ENCODE measurements at regions not wholly inside any gene's neighbourhood (a gene's known extent, or its start where the extent isn't known, plus 50 kb on each side); places are given as distances from the start of the nearest gene placed in this dataset.

DNA sequence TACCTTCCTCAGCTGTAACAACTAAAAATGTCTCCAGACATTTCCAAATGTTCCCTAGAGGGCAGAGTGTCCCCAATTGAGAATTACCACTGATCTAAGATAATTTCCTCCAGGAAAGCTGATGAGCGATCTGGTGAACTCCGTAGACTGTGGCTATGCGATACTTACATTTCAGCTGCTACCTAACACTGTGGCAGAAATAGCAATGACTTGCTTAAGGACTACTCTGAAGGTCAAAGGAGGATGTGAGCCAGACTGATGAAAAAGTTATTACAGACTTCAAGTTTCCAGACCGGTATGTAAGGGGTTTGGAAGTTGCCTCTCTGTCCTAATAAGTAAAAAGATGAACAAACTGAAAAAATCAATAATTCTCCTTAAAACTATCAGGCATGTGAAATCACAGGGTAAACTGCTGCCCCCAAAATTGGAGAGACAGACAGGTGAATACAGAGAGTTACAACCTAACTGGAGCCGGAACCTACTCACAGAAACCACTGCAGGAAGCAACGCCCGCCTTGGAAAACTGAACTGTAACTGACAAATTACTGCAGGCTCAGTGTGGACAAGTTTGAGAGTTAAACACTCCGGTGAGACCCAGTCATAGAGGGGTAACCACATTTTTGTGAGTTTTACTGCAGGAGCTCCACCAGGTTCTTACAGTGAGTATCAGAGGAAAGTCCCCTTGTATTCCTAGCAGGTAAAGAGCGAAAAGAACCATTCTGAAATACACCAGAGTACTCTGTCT is 60.0 kb upstream of the PARP11 start:
- Mint-ChIP-seq H3K27me3 (ENCODE audit: insufficient read depth, low read depth, poor library complexity) (peaks cover 4% of the 10 kb centered on the region), H3K4me3 (no peak overlapping the region), H3K27ac (no peak overlapping the region), H3K9me3 (no peaks in the 10 kb centered on the region), H3K4me1 (peaks cover 25% of the 10 kb centered on the region), H3K36me3 (ENCODE audit: low read depth) (no peaks in the 10 kb centered on the region)
- H3K4me1 ChIP-seq (ENCODE audit: insufficient read depth) = peaks cover 15% of the 10 kb centered on the region
- H2AFZ ChIP-seq = peak overlapping the region; percentile 78; the same call in 1 of the 2 replicates
- no peak overlapping the region for H3K27ac ChIP-seq (ENCODE audit: low read depth)
- ATAC-seq (no peak), DNase-seq (ENCODE audit: low spot score) (no peak)
- H3K79me2 ChIP-seq (replicated peaks; ENCODE audit: insufficient read depth) = no peaks in the 10 kb centered on the region
- peaks cover 5% of the 10 kb centered on the region for H3K9me2 ChIP-seq (ENCODE audit: insufficient read depth)
- no peak overlapping the region for H3K4me2 ChIP-seq
- no peaks in the 10 kb centered on the region for H4K20me1 ChIP-seq (replicated peaks; ENCODE audit: insufficient read depth)
- no peaks in the 10 kb centered on the region for H3K27me3 ChIP-seq (ENCODE audit: insufficient read depth)
- no peak overlapping the region for H3K4me3 ChIP-seq
- TF ChIP-seq, protein P1, sequence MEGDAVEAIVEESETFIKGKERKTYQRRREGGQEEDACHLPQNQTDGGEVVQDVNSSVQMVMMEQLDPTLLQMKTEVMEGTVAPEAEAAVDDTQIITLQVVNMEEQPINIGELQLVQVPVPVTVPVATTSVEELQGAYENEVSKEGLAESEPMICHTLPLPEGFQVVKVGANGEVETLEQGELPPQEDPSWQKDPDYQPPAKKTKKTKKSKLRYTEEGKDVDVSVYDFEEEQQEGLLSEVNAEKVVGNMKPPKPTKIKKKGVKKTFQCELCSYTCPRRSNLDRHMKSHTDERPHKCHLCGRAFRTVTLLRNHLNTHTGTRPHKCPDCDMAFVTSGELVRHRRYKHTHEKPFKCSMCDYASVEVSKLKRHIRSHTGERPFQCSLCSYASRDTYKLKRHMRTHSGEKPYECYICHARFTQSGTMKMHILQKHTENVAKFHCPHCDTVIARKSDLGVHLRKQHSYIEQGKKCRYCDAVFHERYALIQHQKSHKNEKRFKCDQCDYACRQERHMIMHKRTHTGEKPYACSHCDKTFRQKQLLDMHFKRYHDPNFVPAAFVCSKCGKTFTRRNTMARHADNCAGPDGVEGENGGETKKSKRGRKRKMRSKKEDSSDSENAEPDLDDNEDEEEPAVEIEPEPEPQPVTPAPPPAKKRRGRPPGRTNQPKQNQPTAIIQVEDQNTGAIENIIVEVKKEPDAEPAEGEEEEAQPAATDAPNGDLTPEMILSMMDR (conservative IDR thresholded peaks at IDR 0.05; ENCODE audit: low read depth in 2 of 2) = peak in 1 of 2 experiments; percentile 19; a peak in 1 of 4 replicates
- no peak for TF ChIP-seq CREB1 (CRISPR knock-in tag; IDR thresholded peaks at IDR 0.05; ENCODE audit: low read depth)
- H3F3A ChIP-seq (replicated peaks; ENCODE audit: low read depth) = 0 out of 2 replicates have a peak, but pooled peaks cover 2% of the 10 kb centered on the region
- no peaks in the 10 kb centered on the region for H3K36me3 ChIP-seq (ENCODE audit: insufficient read depth)

DNA sequence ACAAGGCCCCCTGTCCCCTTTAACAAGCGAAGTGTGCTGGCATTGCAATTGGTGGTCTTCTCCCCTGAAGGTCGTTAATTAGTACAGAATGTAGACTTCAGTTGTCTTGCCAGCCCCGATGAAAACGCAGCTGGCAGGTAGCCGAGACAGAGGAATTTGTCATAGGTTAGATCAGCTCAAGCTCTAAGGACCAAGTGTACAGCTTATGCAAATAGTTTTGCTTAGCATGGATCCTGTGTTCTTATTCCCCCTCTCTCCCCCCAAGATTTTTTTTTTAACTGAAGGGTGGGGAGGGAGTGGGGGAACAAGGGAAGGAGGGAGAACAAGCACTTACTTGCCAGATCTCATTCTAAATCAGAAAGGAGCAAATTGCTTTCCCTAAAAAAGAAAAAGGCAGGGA is 58.6 kb upstream of the PARP11 start:
- H3K4me3 ChIP-seq = no peak overlapping the region
- no peaks in the 10 kb centered on the region for H3K36me3 ChIP-seq (ENCODE audit: insufficient read depth)
- Mint-ChIP-seq H3K4me1 (peaks cover 32% of the 10 kb centered on the region), H3K27ac (no peak overlapping the region), H3K36me3 (ENCODE audit: low read depth) (no peaks in the 10 kb centered on the region), H3K4me3 (no peak overlapping the region), H3K9me3 (no peaks in the 10 kb centered on the region), H3K27me3 (ENCODE audit: insufficient read depth, low read depth, poor library complexity) (peaks cover 4% of the 10 kb centered on the region)
- H3K27ac ChIP-seq (ENCODE audit: low read depth) = no peak overlapping the region
- ATAC-seq = no peak
- TF ChIP-seq STAT1 (IDR thresholded peaks at IDR 0.05; ENCODE audit: unreplicated experiment) (no peak), POLR2AphosphoS5 (IDR thresholded peaks at IDR 0.05; ENCODE audit: low read depth) (no peak), NANOG (IDR thresholded peaks at IDR 0.05; ENCODE audit: borderline replicate concordance) (no peak), EZH2phosphoT487 (IDR thresholded peaks at IDR 0.05; ENCODE audit: unreplicated experiment) (no peak), ZNF331 (CRISPR knock-in tag; IDR thresholded peaks at IDR 0.05; ENCODE audit: low read depth) (no peak)
- TF ChIP-seq, protein P1 (conservative IDR thresholded peaks at IDR 0.05; ENCODE audit: low read depth in 2 of 2) = no peak
- TF ChIP-seq, protein P2, sequence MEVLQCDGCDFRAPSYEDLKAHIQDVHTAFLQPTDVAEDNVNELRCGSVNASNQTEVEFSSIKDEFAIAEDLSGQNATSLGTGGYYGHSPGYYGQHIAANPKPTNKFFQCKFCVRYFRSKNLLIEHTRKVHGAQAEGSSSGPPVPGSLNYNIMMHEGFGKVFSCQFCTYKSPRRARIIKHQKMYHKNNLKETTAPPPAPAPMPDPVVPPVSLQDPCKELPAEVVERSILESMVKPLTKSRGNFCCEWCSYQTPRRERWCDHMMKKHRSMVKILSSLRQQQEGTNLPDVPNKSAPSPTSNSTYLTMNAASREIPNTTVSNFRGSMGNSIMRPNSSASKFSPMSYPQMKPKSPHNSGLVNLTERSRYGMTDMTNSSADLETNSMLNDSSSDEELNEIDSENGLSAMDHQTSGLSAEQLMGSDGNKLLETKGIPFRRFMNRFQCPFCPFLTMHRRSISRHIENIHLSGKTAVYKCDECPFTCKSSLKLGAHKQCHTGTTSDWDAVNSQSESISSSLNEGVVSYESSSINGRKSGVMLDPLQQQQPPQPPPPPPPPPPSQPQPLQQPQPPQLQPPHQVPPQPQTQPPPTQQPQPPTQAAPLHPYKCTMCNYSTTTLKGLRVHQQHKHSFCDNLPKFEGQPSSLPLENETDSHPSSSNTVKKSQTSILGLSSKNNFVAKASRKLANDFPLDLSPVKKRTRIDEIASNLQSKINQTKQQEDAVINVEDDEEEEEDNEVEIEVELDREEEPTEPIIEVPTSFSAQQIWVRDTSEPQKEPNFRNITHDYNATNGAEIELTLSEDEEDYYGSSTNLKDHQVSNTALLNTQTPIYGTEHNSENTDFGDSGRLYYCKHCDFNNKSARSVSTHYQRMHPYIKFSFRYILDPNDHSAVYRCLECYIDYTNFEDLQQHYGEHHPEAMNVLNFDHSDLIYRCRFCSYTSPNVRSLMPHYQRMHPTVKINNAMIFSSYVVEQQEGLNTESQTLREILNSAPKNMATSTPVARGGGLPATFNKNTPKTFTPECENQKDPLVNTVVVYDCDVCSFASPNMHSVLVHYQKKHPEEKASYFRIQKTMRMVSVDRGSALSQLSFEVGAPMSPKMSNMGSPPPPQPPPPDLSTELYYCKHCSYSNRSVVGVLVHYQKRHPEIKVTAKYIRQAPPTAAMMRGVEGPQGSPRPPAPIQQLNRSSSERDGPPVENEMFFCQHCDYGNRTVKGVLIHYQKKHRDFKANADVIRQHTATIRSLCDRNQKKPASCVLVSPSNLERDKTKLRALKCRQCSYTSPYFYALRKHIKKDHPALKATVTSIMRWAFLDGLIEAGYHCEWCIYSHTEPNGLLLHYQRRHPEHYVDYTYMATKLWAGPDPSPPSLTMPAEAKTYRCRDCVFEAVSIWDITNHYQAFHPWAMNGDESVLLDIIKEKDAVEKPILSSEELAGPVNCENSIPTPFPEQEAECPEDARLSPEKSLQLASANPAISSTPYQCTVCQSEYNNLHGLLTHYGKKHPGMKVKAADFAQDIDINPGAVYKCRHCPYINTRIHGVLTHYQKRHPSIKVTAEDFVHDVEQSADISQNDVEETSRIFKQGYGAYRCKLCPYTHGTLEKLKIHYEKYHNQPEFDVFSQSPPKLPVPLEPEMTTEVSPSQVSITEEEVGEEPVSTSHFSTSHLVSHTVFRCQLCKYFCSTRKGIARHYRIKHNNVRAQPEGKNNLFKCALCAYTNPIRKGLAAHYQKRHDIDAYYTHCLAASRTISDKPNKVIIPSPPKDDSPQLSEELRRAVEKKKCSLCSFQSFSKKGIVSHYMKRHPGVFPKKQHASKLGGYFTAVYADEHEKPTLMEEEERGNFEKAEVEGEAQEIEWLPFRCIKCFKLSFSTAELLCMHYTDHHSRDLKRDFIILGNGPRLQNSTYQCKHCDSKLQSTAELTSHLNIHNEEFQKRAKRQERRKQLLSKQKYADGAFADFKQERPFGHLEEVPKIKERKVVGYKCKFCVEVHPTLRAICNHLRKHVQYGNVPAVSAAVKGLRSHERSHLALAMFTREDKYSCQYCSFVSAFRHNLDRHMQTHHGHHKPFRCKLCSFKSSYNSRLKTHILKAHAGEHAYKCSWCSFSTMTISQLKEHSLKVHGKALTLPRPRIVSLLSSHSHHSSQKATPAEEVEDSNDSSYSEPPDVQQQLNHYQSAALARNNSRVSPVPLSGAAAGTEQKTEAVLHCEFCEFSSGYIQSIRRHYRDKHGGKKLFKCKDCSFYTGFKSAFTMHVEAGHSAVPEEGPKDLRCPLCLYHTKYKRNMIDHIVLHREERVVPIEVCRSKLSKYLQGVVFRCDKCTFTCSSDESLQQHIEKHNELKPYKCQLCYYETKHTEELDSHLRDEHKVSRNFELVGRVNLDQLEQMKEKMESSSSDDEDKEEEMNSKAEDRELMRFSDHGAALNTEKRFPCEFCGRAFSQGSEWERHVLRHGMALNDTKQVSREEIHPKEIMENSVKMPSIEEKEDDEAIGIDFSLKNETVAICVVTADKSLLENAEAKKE (CRISPR knock-in tag; IDR thresholded peaks at IDR 0.05) = no peak
- TF ChIP-seq, protein P3, sequence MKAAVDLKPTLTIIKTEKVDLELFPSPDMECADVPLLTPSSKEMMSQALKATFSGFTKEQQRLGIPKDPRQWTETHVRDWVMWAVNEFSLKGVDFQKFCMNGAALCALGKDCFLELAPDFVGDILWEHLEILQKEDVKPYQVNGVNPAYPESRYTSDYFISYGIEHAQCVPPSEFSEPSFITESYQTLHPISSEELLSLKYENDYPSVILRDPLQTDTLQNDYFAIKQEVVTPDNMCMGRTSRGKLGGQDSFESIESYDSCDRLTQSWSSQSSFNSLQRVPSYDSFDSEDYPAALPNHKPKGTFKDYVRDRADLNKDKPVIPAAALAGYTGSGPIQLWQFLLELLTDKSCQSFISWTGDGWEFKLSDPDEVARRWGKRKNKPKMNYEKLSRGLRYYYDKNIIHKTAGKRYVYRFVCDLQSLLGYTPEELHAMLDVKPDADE (IDR thresholded peaks at IDR 0.05) = no peak
- H3K9me2 ChIP-seq (ENCODE audit: insufficient read depth) = peaks cover 5% of the 10 kb centered on the region
- H2AFZ ChIP-seq = no peak overlapping the region
- H3F3A ChIP-seq (replicated peaks; ENCODE audit: low read depth) = 0 out of 2 replicates have a peak, but pooled peaks cover 2% of the 10 kb centered on the region
- H3K79me2 ChIP-seq (replicated peaks; ENCODE audit: insufficient read depth) = no peaks in the 10 kb centered on the region
- no peak for DNase-seq (ENCODE audit: low spot score)
- H3K4me2 ChIP-seq = no peak overlapping the region
- no peaks in the 10 kb centered on the region for H4K20me1 ChIP-seq (replicated peaks; ENCODE audit: insufficient read depth)
- H3K4me1 ChIP-seq (ENCODE audit: insufficient read depth) = peaks cover 16% of the 10 kb centered on the region
- H3K27me3 ChIP-seq (ENCODE audit: insufficient read depth) = no peaks in the 10 kb centered on the region

All from GM23338 (cell line).